Limb (tissue), 2 donors: ENCODE measurements at regions not wholly inside any gene's neighbourhood (a gene's known extent, or its start where the extent isn't known, plus 50 kb on each side); places are given as distances from the start of the nearest gene placed in this dataset.
A peak's percentile ranks its signal among the peaks of the same experiment; 100 is the strongest.

Experiments used
- DNase-seq, 2 donors: peaks; one replicate each; pipeline ENCODE4 v3.0.0-alpha.2; 2016; ENCODE audit errors: extremely low spot score in 2 of 2

DNA sequence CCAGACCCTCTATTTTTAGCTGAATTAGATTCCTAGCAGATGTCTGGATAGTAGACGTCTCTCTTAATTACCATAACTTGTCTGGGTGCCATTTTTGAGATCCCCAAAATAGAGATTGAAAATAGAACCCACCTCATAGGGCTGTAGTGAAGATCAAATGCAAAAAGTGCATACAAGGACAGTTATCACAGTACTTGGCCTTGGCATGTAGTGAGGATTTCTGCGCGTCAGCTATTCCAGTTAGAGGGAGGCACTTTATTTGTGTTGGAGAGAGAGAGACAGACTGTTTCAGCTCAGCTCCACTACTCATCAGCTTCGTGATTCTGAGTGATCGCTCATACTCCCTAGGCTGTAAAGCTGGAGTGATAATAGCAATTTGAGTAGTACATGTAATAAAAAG is 59.6 kb upstream of the CDH13 start:
- no peak for DNase-seq

DNA sequence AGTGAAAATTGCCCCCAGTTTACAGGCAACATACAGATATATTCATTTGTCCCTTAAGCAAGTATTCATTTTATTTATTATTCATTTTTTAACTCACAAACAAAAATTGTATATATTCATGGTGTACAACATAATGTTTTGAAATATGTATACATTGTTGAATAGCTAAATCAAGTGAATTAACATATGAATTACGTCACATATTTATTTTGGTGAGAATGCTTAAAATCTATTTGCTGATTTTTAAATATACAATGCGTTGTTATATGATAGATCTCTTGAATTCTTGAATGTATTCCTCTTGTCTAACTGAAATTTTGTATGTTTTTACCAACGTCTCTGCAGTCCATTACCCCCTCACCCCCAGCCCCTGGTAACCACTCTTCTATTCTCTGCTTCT is 63.4 kb upstream of the CDH13 start:
- DNase-seq, result no peak

GRCh38 chr16:82562183-82562683 is 64.5 kb upstream of the CDH13 start:
- DNase-seq, result no peak

DNA sequence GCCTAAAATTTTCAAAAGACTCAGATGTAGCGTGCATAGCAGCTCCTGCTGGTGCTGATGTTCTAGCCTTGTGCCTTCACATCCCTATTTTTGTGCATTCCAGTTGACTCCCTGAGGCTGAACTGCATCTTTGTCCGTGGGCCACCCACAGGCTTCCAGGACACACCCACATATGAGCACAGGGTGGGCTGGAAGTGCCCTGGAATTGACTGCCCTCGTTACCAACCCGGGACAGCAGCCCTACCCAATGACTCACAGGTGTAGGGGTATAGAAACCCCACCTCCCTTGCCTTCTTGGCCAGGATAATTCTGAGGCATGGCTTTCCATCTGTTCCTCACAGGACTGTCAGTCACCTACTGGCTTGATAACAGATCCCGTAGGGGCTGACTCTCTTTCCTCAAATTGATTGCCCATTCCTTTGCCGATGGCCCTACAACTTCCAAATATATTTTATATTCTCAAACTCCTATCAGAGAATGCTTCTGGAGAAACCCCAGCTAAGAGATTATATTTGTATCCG is 65.9 kb upstream of the CDH13 start:
- no peak for DNase-seq

GRCh38 chr16:82544378-82545160 is 82.2 kb upstream of the CDH13 start:
- no peak for DNase-seq

DNA sequence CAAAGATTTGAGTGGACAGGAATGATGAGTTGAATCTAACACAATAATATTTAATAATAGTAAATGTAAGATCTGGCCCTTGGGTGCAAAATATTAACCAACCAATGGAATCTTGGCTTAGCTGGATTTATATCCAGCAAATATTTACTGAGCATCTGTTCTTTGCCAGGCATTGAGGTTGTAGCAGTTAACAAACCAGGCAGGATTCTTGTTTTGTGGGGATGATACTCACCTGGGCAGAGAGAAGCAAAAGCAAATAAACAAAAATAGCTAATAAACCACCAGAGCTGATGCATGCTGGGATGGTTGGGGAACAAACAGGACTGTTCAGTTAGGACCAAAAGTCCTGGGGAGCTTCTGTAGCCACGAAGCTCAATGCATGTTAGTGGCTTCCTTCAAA is 84.1 kb upstream of the CDH13 start:
- DNase-seq, result no peak

DNA sequence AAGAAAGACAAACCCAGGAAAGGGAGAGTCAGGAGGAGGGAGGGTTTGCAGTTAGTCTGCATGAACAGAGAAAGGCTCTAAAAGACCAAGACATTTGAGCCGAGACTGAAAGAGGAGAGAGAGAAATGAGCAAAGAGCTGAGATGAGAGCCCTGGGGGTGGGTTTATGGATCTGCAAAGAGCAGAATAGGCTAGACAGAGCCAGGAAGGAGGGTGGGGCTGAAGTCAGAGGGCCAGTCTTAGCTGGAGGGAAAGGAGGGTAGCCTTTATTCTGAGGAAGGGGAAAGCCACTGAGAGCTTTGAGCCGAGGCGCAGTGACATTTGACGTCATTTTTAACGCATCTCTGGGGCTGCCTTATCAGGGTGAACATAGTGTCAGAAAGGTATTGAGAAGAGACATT is 85.7 kb upstream of the CDH13 start:
- no peak for DNase-seq

DNA sequence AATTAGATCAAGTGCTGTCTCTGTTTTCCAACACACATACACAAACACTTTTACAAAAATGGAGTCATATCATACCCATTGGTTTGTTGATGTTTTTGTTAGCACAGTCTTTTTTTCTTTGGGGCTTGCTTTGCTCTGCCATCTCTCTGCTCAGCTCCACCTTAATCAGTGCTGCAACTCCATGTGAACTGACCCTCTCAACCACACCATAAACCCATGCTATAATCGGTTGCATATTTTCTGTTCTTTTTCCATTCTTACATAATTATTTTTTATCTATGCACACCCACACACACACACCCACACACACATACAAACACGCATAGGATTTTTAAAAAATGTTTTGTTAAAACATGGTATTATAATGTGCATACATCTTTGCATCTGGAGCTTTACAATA is 91.0 kb upstream of the CDH13 start:
- no peak for DNase-seq

- DNase-seq, result no peak
Observed at GRCh38 chr16:82535262-82535661, 91.5 kb upstream of the CDH13 start.

GRCh38 chr16:82533189-82533588 is 93.6 kb upstream of the CDH13 start:
- DNase-seq, result no peak

GRCh38 chr16:82530883-82531282 is 95.9 kb upstream of the CDH13 start:
- no peak for DNase-seq

GRCh38 chr16:82527101-82527500 is 99.7 kb upstream of the CDH13 start:
- no peak for DNase-seq

GRCh38 chr16:82524976-82525375 is 101.8 kb upstream of the CDH13 start:
- DNase-seq, result no peak

DNA sequence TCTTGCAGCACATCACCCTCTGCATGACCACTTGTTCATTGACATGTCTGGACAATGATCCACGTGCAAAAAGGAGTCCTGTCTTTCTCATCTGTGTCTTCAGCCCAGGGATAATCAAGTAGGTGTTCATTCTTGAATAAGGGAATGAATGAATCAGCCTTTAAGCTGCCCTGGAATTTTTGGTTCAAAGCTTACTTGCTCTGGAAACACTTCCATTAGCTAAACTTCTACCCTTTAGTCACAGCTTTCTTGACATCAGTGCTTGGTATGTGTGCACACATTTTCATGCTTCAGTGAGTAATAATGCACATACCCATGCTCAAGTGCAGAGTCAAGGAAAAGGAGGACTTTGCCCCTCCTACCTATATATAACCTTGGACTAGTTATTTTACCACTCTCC is 103.0 kb upstream of the CDH13 start:
- no peak for DNase-seq

GRCh38 chr16:82522026-82522425 is 104.7 kb upstream of the CDH13 start:
- peak; percentile 28 to 42 for DNase-seq

GRCh38 chr16:82518811-82519210 is 108.0 kb upstream of the CDH13 start:
- DNase-seq, result no peak

DNA sequence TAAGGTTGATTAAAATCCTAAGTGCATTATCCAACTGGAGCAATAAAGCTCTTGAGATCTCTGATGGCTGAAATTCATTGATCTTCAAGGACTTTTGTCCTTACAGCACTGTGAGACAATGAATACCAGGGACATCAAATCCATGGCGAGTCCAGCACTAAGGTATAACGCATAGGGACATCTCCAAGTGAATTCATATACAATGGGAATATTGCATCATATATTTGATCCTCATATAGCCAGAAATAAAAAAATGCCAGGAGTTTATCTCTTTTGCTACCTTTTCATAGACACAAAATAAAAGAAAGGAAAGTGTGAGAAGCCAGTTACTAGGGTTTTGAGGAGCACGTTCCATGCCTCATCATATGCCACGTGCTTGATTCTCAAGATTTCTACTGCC is 112.5 kb upstream of the CDH13 start:
- DNase-seq, result no peak

GRCh38 chr16:82510789-82511305 is 115.9 kb upstream of the CDH13 start:
- no peak for DNase-seq

- DNase-seq, result no peak
Observed at GRCh38 chr16:82509691-82510430, 116.9 kb upstream of the CDH13 start.

GRCh38 chr16:82506692-82507670 is 119.8 kb upstream of the CDH13 start:
- DNase-seq, result peak; percentile 42 to 49

- DNase-seq, result peak in 1 of 2 donors; percentile 27
Observed at GRCh38 chr16:82504836-82505235, 121.9 kb upstream of the CDH13 start.
